SU-DHL-6 (cell line): ENCODE measurements at regions not wholly inside any gene's neighbourhood (a gene's known extent, or its start where the extent isn't known, plus 50 kb on each side); places are given as distances from the start of the nearest gene placed in this dataset.

Experiments
- H2AFZ ChIP-seq: fragments of 200-600 bp; sonication (generic); 2 replicates; pipeline ENCODE4 v1.6.1; 2014; ENCODE audit warnings: low read depth, mild to moderate bottlenecking, moderate library complexity, mixed read lengths, antibody characterized with exemption, low read length; ENCODE audit not compliant: severe bottlenecking
- H3F3A ChIP-seq: fragments of 200-600 bp; shearing (Covaris generic); 2 replicates; pipeline ENCODE4 v1.6.0; 2016; ENCODE audit warnings: antibody characterized with exemption, mild to moderate bottlenecking; ENCODE audit not compliant: insufficient read depth
- H3K27ac ChIP-seq: fragments of 200-600 bp; sonication (generic); 2 replicates; pipeline ENCODE4 v1.5.1; 2016; ENCODE audit warnings: low read depth, mild to moderate bottlenecking, low read length, moderate library complexity, mixed read lengths
- H3K27me3 ChIP-seq: fragments of 200-600 bp; sonication (generic), shearing (Covaris generic); 2 replicates; pipeline ENCODE4 v1.6.0; 2014; ENCODE audit warnings: mild to moderate bottlenecking, low read length
- H3K36me3 ChIP-seq: fragments of 200-600 bp; sonication (generic); 2 replicates; pipeline ENCODE4 v1.6.1; 2014; ENCODE audit warnings: mild to moderate bottlenecking, low read length, mixed read lengths
- H3K4me2 ChIP-seq: fragments of 300-600, 200-600 bp; shearing (Covaris generic), sonication (generic); 2 replicates; pipeline ENCODE4 v1.6.0; 2014; ENCODE audit warnings: low read length, low read depth, mild to moderate bottlenecking; ENCODE audit not compliant: poor library complexity, severe bottlenecking
- H3K4me3 ChIP-seq: fragments of 200-600 bp; sonication (generic); 2 replicates; pipeline ENCODE4 v1.5.1; 2014; ENCODE audit warnings: antibody characterized with exemption, low read length, mild to moderate bottlenecking, mixed read lengths; ENCODE audit not compliant: insufficient read depth, poor library complexity, severe bottlenecking
- H3K79me2 ChIP-seq: fragments of 200-600 bp; sonication (generic); 2 replicates; pipeline ENCODE4 v1.6.1; 2014; ENCODE audit warnings: mild to moderate bottlenecking, low read length, moderate library complexity; ENCODE audit not compliant: insufficient read depth
- H3K9ac ChIP-seq: fragments of 200-600 bp; sonication (generic); 2 replicates; pipeline ENCODE4 v1.7.0; 2014; ENCODE audit warnings: mild to moderate bottlenecking, low read length
- H3K9me2 ChIP-seq: fragments of 200-600 bp; sonication (generic); replicated peaks from 2 replicates; pipeline ENCODE4 v1.6.1; 2014; ENCODE audit warnings: low read length; ENCODE audit not compliant: insufficient read depth
- H3K9me3 ChIP-seq: fragments of 200-600 bp; sonication (generic); 2 replicates; pipeline ENCODE4 v1.6.1; 2014; ENCODE audit warnings: low read length, mixed read lengths; ENCODE audit not compliant: insufficient read depth
- H4K20me1 ChIP-seq: fragments of 200-600 bp; sonication (generic); 2 replicates; pipeline ENCODE4 v1.6.1; 2014; ENCODE audit warnings: low read depth, mild to moderate bottlenecking, antibody characterized with exemption, low read length, moderate library complexity, mixed read lengths
- EZH2phosphoT487 ChIP-seq: fragments of 200-600 bp; sonication (generic), shearing (Covaris generic); conservative IDR thresholded peaks from 2 replicates; pipeline ENCODE4 v1.6.1; 2018; ENCODE audit warnings: mild to moderate bottlenecking, antibody characterized with exemption, low read length, moderate library complexity, mixed read lengths
- TF ChIP-seq, protein P1 (sequence below): fragments of 200-600 bp; sonication (generic); IDR thresholded peaks from one replicate; pipeline ENCODE4 v1.5.1; 2017; ENCODE audit warnings: antibody characterized with exemption, mild to moderate bottlenecking, low read length, moderate library complexity; ENCODE audit not compliant: insufficient read depth, poor library complexity, severe bottlenecking

DNA sequence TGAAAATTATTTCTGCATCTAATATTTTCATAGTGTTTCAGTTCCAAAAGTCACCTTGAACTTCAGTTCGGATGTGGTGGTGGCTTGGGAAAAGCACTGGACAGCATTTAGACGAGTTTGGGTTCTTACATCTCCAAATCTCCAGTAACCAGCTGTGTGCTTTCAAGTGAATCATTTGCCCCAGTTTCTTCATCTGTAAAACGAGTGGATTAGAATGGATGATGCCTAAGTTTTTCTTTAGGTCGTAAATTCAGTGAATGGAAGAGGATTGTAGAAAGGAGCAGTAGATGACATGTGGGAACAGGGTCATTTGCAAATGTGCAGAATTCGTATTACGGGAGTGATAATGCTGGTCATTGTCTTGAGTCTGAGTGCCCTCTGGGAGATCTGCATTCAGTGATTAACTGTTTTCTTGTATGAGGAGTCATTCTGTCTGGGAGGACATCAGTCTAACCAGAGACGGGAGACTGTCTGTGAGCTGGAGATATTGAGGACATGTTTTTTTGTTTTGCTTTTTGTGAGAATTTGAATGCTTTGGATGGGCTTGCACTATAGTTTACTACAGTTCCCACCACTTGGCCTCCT lies 641.6 kb upstream of the TBL1XR1 start:
- Histone ChIP-seq H3K4me3 (no peak overlapping the region), H4K20me1 (no peaks in the 10 kb centered on the region), H3K4me2 (no peak overlapping the region), H2AFZ (no peak overlapping the region), H3K27me3 (no peaks in the 10 kb centered on the region), H3F3A (no peaks in the 10 kb centered on the region), H3K79me2 (no peaks in the 10 kb centered on the region), H3K9me2 (no peaks in the 10 kb centered on the region), H3K9me3 (no peaks in the 10 kb centered on the region), H3K27ac (no peak overlapping the region), H3K36me3 (no peaks in the 10 kb centered on the region), H3K9ac (no peak overlapping the region)
- TF ChIP-seq EZH2phosphoT487, result no peak
- TF ChIP-seq, protein P1, sequence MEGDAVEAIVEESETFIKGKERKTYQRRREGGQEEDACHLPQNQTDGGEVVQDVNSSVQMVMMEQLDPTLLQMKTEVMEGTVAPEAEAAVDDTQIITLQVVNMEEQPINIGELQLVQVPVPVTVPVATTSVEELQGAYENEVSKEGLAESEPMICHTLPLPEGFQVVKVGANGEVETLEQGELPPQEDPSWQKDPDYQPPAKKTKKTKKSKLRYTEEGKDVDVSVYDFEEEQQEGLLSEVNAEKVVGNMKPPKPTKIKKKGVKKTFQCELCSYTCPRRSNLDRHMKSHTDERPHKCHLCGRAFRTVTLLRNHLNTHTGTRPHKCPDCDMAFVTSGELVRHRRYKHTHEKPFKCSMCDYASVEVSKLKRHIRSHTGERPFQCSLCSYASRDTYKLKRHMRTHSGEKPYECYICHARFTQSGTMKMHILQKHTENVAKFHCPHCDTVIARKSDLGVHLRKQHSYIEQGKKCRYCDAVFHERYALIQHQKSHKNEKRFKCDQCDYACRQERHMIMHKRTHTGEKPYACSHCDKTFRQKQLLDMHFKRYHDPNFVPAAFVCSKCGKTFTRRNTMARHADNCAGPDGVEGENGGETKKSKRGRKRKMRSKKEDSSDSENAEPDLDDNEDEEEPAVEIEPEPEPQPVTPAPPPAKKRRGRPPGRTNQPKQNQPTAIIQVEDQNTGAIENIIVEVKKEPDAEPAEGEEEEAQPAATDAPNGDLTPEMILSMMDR, result no peak

DNA sequence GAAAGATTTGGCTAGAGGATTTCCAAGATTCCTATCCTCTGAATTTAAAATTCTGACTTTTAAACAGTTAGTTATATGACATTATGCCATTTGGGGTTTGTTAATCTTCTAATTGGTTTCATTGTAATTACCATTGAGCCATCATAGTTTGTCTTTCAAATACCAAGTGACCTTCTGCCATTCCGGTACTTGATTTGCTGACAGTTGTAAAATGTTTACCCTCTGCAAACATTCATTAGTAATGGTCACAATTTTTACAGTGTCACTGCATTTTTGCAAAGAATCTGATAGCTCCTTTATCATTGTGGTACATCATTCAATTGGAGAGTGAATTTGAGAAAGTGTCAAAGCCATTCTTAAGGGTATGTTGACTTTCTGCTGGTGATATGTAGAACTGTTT lies 645.0 kb upstream of the TBL1XR1 start:
- no peaks in the 10 kb centered on the region for H3K79me2 ChIP-seq
- no peak overlapping the region for H3K9ac ChIP-seq
- H3K27me3 ChIP-seq, result no peaks in the 10 kb centered on the region
- no peak overlapping the region for H3K4me2 ChIP-seq
- no peaks in the 10 kb centered on the region for H3K36me3 ChIP-seq
- no peaks in the 10 kb centered on the region for H3F3A ChIP-seq
- H4K20me1 ChIP-seq, result no peaks in the 10 kb centered on the region
- H3K9me2 ChIP-seq, result no peaks in the 10 kb centered on the region
- H3K4me3 ChIP-seq, result no peak overlapping the region
- H3K27ac ChIP-seq, result no peak overlapping the region
- TF ChIP-seq EZH2phosphoT487, result no peak
- TF ChIP-seq, protein P1, result no peak
- H2AFZ ChIP-seq, result no peak overlapping the region
- no peaks in the 10 kb centered on the region for H3K9me3 ChIP-seq

DNA sequence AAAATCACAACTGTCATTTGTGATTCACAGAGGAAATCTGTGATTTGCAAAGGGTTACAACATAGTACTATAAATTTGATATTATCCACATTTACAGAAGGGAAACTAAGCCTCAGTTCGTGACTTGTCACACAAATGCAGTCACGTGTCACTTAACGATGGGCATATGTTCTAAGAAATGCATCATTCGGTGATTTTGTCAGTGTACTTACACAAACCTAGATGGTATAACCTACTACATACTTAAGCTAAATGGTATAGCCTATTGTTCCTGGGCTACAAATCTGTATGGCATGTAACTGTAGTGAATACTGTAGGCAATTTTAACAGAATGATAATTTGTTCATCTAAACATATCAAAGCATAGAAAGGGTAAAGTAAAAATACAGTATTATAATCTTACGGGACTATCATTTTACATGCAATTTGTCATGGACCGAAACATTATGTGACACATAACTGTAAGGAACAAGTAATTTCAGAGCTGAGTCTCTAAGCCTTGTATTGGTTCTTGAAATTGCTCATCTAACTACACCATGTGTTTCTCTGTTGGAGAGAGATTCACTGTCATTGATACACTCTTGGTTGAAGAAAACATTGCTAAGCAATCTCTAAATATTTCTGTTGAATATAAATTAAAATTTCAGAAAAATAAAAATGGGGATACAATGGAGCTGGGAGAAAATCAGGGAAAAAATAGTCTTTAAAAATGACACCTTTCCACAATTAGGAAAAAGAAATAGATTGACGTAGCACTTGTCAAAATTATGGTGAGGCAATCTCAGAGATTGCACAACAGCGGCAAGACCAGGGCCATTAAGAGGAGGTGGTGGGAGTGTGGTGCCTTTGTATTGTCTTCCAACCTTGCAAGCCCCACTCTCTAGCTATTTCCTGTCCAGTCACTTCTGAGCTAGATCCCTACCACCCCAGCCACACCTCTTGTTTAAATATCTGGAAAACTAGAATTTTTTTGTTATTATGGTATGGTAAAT lies 645.8 kb upstream of the TBL1XR1 start:
- H3K36me3 ChIP-seq, result no peaks in the 10 kb centered on the region
- no peaks in the 10 kb centered on the region for H3K79me2 ChIP-seq
- H4K20me1 ChIP-seq, result no peaks in the 10 kb centered on the region
- no peaks in the 10 kb centered on the region for H3K9me3 ChIP-seq
- no peak overlapping the region for H3K4me2 ChIP-seq
- H3K9me2 ChIP-seq, result no peaks in the 10 kb centered on the region
- no peak overlapping the region for H3K9ac ChIP-seq
- H3F3A ChIP-seq, result no peaks in the 10 kb centered on the region
- H3K27ac ChIP-seq, result no peak overlapping the region
- no peak for TF ChIP-seq EZH2phosphoT487
- TF ChIP-seq, protein P1, result no peak
- H3K27me3 ChIP-seq, result no peaks in the 10 kb centered on the region
- no peak overlapping the region for H3K4me3 ChIP-seq
- H2AFZ ChIP-seq, result no peak overlapping the region
